ENCODE measurements at regions not wholly inside any gene's neighbourhood (a gene's known extent, or its start where the extent isn't known, plus 50 kb on each side); places are given as distances from the start of the nearest gene placed in this dataset.

DNA sequence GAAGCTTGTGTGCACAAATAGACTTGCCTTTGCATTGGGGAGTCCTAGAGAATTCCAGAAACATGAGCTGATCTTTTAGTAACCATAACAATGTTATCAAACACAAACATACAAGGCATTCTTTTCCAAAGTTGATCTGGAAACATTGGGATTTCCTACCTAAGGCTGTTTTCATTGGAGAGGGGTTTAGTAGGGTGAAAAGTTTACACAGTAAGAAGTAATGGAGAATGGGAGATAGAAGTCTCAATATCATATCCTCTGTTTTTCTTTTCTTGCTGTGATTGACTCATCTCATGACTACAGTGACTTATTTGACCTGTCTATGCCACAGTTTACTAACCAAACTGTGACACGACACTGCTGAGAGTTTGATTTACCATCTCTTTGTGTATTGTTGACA lies 65.6 kb upstream of the PLA2G4A start (continued):
- TF ChIP-seq, protein P1, sequence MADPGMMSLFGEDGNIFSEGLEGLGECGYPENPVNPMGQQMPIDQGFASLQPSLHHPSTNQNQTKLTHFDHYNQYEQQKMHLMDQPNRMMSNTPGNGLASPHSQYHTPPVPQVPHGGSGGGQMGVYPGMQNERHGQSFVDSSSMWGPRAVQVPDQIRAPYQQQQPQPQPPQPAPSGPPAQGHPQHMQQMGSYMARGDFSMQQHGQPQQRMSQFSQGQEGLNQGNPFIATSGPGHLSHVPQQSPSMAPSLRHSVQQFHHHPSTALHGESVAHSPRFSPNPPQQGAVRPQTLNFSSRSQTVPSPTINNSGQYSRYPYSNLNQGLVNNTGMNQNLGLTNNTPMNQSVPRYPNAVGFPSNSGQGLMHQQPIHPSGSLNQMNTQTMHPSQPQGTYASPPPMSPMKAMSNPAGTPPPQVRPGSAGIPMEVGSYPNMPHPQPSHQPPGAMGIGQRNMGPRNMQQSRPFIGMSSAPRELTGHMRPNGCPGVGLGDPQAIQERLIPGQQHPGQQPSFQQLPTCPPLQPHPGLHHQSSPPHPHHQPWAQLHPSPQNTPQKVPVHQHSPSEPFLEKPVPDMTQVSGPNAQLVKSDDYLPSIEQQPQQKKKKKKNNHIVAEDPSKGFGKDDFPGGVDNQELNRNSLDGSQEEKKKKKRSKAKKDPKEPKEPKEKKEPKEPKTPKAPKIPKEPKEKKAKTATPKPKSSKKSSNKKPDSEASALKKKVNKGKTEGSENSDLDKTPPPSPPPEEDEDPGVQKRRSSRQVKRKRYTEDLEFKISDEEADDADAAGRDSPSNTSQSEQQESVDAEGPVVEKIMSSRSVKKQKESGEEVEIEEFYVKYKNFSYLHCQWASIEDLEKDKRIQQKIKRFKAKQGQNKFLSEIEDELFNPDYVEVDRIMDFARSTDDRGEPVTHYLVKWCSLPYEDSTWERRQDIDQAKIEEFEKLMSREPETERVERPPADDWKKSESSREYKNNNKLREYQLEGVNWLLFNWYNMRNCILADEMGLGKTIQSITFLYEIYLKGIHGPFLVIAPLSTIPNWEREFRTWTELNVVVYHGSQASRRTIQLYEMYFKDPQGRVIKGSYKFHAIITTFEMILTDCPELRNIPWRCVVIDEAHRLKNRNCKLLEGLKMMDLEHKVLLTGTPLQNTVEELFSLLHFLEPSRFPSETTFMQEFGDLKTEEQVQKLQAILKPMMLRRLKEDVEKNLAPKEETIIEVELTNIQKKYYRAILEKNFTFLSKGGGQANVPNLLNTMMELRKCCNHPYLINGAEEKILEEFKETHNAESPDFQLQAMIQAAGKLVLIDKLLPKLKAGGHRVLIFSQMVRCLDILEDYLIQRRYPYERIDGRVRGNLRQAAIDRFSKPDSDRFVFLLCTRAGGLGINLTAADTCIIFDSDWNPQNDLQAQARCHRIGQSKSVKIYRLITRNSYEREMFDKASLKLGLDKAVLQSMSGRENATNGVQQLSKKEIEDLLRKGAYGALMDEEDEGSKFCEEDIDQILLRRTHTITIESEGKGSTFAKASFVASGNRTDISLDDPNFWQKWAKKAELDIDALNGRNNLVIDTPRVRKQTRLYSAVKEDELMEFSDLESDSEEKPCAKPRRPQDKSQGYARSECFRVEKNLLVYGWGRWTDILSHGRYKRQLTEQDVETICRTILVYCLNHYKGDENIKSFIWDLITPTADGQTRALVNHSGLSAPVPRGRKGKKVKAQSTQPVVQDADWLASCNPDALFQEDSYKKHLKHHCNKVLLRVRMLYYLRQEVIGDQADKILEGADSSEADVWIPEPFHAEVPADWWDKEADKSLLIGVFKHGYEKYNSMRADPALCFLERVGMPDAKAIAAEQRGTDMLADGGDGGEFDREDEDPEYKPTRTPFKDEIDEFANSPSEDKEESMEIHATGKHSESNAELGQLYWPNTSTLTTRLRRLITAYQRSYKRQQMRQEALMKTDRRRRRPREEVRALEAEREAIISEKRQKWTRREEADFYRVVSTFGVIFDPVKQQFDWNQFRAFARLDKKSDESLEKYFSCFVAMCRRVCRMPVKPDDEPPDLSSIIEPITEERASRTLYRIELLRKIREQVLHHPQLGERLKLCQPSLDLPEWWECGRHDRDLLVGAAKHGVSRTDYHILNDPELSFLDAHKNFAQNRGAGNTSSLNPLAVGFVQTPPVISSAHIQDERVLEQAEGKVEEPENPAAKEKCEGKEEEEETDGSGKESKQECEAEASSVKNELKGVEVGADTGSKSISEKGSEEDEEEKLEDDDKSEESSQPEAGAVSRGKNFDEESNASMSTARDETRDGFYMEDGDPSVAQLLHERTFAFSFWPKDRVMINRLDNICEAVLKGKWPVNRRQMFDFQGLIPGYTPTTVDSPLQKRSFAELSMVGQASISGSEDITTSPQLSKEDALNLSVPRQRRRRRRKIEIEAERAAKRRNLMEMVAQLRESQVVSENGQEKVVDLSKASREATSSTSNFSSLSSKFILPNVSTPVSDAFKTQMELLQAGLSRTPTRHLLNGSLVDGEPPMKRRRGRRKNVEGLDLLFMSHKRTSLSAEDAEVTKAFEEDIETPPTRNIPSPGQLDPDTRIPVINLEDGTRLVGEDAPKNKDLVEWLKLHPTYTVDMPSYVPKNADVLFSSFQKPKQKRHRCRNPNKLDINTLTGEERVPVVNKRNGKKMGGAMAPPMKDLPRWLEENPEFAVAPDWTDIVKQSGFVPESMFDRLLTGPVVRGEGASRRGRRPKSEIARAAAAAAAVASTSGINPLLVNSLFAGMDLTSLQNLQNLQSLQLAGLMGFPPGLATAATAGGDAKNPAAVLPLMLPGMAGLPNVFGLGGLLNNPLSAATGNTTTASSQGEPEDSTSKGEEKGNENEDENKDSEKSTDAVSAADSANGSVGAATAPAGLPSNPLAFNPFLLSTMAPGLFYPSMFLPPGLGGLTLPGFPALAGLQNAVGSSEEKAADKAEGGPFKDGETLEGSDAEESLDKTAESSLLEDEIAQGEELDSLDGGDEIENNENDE (IDR thresholded peaks at IDR 0.05; ENCODE audit: insufficient replicate concordance, low read length), result no peak
- TF ChIP-seq SUZ12 (IDR thresholded peaks at IDR 0.05; ENCODE audit: low read length) (no peak), FOSL1 (IDR thresholded peaks at IDR 0.05; ENCODE audit: insufficient read depth, low read depth, low read length) (no peak), NRF1 (IDR thresholded peaks at IDR 0.05; ENCODE audit: low read depth, low read length) (no peak), RFX5 (IDR thresholded peaks at IDR 0.05; ENCODE audit: borderline replicate concordance, low read depth, low read length) (no peak), EP300 (IDR thresholded peaks at IDR 0.05; ENCODE audit: borderline replicate concordance in 1 of 2, low read depth in 2 of 2, low read length in 2 of 2) (no peak), ZNF274 (IDR thresholded peaks at IDR 0.05; ENCODE audit: borderline replicate concordance, extremely low read depth, low read length) (no peak), TCF12 (IDR thresholded peaks at IDR 0.05; ENCODE audit: low read depth, low read length) (no peak), POLR2A (IDR thresholded peaks at IDR 0.05; ENCODE audit: control extremely low read depth in 1 of 2, low read depth in 2 of 2, low read length in 2 of 2) (no peak)

Measured in H1 (cell line).